ENCODE measurements at regions not wholly inside any gene's neighbourhood (a gene's known extent, or its start where the extent isn't known, plus 50 kb on each side); places are given as distances from the start of the nearest gene placed in this dataset.
"Not testable (repeated sequence)": the region's sequence is repeated elsewhere in the genome, so short reads cannot be mapped to it uniquely, and the experiment has no call there.

DNA sequence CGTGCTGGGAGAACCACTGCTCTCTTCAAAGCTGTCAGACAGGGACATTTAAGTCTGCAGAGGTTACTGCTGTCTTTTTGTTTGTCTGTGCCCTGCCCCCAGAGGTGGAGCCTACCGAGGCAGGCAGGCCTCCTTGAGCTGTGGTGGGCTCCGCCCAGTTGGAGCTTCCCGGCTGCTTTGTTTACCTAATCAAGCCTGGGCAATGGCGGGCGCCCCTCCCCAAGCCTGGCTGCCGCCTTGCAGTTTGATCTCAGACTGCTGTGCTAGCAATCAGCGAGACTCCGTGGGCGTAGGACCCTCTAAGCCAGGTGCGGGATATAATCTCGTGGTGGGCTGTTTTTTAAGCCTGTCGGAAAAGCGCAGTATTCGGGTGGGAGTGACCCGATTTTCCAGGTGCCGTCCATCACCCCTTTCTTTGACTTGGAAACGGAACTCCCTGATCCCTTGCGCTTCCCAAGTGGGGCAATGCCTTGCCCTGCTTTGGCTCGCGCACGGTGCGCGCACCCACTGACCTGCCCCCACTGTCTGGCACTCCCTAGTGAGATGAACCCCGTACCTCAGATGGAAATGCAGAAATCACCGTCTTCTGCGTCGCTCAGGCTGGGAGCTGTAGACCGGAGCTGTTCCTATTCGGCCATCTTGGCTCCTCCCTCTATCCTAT is 617.0 kb downstream of the ADCYAP1 start:
- H3K27ac ChIP-seq; DNase-seq (ENCODE audit: low read depth, low spot score): not testable (repeated sequence)

DNA sequence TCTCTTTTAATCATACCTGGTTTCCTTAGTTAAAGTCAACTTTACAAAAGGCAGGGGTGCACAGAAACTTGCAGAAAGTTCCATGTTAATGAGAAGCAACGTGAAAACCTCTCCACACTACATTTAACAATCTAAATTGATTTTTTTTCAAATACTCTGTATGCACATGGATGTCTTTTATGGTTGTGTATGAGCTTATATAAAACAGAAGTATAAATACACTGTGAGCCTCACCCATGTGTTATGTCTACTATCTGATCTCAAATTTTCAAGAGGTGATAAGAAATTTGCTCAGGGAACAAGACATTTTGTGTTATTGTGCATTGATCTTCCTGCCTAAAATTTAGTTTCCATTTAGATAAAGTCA is 617.6 kb downstream of the ADCYAP1 start:
- H3K27ac ChIP-seq = no peak overlapping the region
- no peak for DNase-seq (ENCODE audit: low read depth, low spot score)

DNA sequence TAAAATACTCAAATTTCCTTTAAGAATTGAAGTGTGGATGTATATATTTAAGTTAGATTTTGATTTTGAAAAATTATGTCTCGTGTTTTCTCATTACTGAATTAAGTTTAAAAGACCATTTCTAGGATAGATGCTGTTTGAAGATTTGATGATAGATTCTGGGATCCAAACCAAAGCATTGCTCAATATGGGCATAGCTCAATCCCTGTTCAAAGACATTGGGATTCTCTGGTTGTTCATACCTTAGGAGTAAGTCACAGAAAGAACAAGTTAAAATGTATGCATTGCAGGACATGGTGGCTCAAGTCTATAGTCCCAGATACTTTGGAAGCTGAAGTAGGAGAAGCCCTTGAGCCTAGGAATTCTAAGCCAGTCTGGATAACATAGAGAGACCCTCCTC is 622.3 kb downstream of the ADCYAP1 start:
- DNase-seq (ENCODE audit: low read depth, low spot score) = no peak
- no peak overlapping the region for H3K27ac ChIP-seq

DNA sequence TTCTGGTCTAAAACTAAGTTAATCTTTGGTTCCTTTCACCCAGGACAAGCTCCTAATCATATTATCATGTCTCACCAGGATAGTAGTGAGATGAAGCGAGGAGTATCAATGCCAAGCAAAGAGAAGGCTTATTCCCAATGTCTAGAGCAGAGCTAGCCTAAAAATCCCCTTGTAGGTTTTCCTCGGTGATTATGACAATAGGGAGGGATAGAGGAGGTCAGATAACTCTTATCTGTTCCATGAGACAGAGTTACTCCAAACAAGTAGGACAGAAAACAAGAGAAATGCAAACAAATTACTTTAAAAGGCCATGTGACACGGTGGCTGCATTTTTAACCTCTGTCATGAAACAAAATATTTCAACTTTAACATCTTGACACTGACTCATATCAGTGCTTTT is 623.1 kb downstream of the ADCYAP1 start:
- no peak overlapping the region for H3K27ac ChIP-seq
- DNase-seq (ENCODE audit: low read depth, low spot score) = no peak

DNA sequence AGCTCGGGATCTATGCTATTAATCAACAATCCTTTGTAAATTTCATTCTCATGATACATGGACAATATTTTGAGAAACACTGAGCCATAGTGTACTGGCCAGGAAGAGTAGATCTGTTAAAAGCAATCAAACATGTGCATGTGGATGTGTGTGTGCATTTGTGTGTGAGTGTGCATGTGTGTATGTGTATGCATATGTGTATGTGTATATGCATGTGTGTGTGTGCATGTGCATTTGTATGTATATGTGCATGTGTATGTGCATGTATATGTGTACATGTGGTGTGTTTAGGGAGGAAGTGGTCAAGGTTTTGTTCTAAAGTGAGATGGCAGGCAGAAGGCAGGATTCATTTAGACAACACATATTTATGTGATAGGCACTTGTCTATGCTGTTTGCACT is 623.8 kb downstream of the ADCYAP1 start:
- H3K27ac ChIP-seq = no peak overlapping the region
- no peak for DNase-seq (ENCODE audit: low read depth, low spot score)

DNA sequence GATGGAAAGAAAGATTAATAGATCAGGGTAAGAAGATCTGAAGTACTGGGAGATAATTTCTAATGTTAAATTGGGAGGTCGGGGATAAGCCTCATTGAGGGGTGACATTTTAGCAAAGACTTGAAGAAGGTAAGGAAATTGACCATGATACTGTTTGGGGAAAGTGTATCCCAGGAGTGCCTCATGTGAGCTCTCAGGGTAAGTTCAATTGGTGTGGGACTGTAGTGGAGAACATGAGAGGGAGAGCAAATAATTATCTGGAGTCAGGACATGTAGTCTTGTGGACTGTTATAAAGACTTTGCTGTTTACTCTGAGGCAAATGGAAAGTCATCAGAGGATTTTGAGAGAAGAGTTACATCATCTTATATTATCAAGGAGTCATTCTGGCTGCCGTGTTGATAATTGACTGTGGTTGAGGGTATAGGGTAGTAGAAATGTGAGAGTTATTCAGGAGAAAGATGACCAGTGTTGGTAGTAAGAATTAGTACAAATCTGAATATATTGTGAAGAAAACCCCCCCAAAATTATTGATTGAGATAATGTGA is 624.4 kb downstream of the ADCYAP1 start:
- no peak for DNase-seq (ENCODE audit: low read depth, low spot score)
- no peak overlapping the region for H3K27ac ChIP-seq

DNA sequence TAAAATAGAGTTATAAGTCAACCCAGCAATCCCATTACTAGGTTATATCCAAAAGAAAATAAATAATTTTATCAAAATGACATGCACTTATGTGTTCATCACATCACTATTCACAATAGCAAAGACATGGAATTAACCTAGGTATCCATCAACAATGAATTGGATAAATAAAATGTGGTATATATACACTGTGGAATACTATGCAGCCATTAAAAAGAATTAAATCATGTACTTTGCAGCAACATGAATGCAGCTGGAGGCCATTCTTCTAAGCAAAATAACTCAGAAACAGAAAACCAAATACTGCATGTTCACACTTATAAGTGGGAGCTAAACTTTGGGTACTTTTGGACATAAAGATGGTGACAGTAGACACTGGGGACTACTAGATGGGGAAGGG is 626.0 kb downstream of the ADCYAP1 start:
- no peak for DNase-seq (ENCODE audit: low read depth, low spot score)
- H3K27ac ChIP-seq = no peak overlapping the region

DNA sequence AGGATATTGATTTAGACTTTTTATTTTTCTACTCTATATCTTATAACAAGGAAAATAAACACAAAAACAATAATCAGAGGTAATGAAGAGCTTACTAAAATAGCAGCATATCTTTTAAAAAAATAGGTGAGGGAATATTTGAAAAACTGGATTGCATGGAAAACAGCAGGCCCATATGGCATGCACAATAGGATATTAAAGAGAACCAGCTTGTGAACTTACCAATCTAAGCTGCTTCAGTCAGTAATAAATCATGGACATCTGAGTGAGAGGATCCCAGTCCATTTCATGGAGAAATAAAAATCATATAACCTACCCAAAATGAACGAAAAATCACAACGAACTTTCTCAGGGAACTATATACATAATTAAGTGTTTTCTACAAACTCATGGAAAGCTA is 634.6 kb downstream of the ADCYAP1 start:
- DNase-seq (ENCODE audit: low read depth, low spot score) = no peak
- H3K27ac ChIP-seq = no peak overlapping the region

DNA sequence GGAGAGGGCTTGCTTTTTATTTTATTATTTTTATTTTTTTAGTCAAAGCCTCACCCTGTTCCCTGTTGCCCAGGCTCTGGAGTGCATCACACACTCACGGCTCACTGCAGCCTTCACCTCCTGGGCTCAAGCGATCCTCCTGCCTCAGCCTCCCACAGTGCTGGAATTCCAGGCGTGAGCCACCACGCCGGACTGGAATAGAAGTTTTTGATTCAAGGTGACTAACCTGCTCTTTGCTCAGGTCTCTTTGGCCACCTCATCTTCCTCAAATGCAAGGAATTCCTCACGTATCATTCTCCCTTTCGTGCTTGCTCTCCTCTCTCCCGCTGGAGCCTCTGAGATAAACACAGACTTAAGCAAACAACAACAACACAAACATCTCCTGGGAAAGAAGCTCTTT is 636.8 kb downstream of the ADCYAP1 start:
- H3K27ac ChIP-seq = no peak overlapping the region
- no peak for DNase-seq (ENCODE audit: low read depth, low spot score)

DNA sequence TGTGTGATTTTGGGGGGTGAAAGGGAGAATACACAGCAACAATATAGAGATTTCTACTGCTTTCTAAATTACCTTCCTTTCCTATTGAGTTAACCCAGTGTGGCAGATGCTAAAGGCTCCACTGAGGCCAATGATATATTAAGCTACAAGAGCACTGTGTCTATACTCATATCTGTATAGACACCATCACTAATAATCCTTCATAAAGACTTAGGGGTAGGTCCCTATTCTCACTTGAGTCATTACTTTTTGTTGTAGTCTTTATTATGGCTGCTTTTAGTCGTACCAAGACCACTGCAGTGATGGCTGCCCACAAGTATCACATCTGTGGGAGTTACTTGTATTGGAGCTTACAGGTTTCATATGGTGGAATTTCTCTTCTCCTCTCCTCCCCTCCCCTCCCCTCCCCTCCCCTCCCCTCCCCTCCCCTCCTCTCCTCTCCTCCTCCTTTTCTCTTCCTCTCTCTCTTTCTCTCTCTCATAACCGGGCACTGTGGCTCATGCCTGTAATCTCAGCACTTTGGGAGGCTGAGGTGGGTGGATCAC is 637.6 kb downstream of the ADCYAP1 start:
- H3K27ac ChIP-seq = no peak overlapping the region
- no peak for DNase-seq (ENCODE audit: low read depth, low spot score)

DNA sequence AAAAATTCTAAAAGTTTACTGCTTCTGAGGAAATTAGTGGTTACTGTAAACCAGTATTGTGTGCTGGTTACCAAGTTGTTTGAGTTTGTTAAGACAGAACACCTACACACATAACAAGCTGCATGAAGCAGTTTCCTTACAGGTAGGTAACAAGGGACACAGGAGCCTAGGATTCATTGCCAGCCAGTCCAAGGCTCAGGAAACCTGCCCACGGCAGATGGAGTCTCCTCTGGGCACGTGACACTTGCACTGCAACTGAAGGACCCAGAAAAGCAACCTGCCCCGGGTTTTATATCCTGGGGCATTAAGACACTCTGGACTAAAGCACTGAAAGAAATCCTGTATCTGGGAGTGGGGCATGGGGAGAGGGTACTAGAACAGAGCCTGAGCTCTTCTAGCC is 639.3 kb downstream of the ADCYAP1 start:
- no peak for DNase-seq (ENCODE audit: low read depth, low spot score)
- H3K27ac ChIP-seq = no peak overlapping the region

DNA sequence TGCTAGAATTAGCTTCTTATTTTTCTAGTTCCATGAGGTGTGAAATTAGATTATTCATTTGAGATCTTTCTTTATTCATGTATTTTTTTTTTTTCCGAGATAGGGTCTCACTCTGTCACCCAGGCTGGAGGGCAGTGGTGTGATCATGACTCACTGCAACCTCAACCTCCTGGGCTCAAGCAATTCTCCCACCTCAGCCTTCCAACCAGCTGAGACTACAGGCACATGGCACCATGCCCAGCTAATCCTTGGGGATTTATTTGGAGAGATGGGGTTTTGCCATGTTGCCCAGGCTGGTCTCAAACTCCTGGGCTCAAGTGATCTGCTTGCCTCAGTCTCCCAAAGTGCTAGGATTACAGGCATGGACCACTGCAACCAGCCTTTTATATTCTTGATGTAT is 653.0 kb downstream of the ADCYAP1 start:
- not testable (repeated sequence) for H3K27ac ChIP-seq; DNase-seq (ENCODE audit: low read depth, low spot score)

DNA sequence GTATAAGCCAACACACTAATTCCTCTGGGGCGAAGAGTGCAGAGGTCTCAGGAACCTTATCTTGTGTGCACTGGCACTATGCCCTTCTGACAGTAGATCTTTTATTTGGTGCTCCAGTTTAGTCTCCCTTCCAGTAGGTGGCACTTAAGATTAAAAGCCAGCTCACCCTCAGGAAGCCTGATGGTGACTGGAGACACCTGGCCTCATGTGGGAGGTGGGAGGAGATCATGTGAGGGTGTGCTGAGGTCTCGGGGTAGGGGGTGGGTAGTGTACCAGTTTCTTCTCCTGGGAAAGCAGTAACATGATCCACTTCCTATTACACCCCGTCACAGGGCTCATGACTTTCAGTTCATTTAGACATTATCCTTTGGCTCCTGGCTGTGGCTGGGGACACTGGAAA is 654.9 kb downstream of the ADCYAP1 start:
- H3K27ac ChIP-seq = no peak overlapping the region
- DNase-seq (ENCODE audit: low read depth, low spot score) = no peak

DNA sequence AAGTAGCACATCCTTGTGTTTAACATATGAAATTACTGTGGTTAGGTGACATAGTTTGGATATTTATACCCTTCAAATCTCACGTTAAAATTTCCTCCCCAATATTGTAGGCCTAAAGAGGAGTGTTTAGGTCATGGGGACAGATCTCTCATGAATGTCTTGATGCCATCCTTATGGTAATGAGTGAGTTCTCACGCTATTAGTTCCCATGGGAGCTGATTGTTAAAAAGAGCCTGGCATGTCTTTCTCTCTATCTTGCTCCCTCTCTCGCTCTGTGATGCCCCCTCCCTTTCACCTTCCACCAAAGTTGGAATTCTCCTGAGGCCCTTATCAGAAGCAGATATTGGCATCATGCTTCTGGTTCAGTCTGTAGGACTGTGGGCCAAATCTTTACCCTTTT is 660.1 kb downstream of the ADCYAP1 start:
- H3K27ac ChIP-seq = no peak overlapping the region
- no peak for DNase-seq (ENCODE audit: low read depth, low spot score)

DNA sequence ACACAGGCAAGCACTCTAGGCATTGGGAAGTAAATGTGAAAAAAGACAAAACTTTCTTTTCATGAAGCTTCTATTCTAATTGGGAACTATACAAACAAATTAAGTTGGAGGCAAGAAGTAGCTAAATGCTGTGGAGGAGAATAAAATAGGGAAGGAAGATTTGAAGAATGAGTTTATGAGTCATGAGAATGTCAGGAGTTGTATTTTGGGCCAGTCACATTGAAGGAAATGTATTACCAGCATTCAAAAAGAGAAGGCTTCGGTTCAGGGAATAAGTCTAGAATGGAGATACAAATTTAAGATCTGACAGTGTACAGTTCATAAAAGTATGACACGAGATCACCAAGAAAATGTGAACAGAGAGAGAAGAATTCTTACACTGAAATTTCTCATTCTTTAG is 666.5 kb downstream of the ADCYAP1 start:
- DNase-seq (ENCODE audit: low read depth, low spot score) = no peak
- H3K27ac ChIP-seq = no peak overlapping the region

DNA sequence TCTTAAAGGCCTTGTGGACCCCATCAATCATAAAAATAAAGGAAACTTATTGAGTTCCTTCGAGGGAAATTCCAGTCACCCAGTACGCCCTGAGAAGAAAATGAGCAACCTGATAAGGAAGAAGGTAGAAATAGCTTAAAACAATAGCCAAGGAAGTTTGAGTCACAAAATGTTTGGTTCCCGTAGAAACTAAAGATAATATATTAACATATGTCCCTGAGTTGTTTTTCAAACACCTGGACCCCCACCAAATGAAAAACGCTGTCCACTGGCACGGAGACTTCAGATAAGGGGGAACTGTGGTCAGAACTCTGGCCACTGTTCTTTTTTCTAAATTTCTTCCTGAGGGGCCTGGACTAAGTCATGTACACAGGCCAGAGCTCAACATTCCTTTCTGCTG is 669.1 kb downstream of the ADCYAP1 start:
- no peak overlapping the region for H3K27ac ChIP-seq
- DNase-seq (ENCODE audit: low read depth, low spot score) = no peak

DNA sequence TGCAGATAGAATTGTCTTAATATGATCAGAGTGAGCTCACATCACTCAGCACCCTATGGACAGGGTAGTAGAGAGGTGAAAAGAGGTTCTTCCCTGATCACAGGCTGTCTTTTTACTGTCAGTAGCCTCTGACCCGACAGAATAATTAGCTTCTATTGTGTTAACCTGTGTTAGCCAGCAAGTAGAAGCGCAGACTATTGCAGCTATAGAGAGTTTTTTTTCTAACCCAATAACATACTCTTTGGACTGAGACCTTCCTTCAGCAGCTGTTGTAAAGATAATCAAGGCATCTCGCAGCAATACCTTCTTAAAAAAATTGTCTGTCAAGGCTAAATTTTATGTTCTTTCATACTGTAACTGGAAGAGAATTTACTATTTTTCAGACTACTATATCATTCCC is 670.4 kb downstream of the ADCYAP1 start:
- H3K27ac ChIP-seq = no peak overlapping the region

DNA sequence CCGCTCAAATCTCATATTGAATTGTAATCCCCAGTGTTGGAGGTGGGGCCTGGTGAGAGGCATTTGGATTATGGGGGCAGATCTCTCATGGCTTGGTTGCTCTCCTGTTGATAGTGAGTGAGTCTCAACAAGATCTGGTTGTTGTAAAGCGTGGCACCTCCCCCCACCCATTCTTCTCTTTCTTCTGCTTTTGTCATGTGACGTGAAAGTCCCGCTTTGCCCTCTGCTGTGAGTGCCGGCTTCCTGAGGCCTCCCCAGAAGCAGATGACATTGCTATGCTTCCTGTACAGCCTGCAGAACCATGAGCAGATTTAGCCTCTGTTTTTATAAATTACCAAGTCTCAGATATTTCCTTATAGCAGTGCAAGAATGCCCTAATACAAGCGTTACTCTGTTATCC is 673.8 kb downstream of the ADCYAP1 start:
- DNase-seq (ENCODE audit: low read depth, low spot score) = no peak
- H3K27ac ChIP-seq = no peak overlapping the region

More for the DNA sequence above, 670.4 kb downstream of the ADCYAP1 start:
- DNase-seq (ENCODE audit: low read depth, low spot score) = no peak

DNA sequence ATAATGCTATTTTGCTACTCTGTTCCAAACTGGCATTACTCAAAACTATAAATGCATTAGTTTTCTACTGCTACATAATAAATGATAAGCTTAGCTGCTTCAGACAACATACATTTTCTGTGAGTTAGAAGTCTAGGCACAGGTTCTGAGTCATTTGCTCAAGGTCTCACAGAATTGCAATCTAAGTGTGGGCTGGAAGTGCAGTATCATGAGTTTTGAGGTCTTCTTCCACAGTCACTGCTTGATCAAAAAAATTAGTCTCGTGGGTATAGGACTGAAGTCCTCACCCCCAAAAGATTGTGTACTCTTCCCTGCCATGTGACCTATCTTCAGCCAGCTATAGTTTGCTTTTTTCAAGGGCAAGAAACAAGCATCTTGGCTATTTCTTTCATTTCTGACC is 676.9 kb downstream of the ADCYAP1 start:
- no peak for DNase-seq (ENCODE audit: low read depth, low spot score)
- H3K27ac ChIP-seq = no peak overlapping the region

DNA sequence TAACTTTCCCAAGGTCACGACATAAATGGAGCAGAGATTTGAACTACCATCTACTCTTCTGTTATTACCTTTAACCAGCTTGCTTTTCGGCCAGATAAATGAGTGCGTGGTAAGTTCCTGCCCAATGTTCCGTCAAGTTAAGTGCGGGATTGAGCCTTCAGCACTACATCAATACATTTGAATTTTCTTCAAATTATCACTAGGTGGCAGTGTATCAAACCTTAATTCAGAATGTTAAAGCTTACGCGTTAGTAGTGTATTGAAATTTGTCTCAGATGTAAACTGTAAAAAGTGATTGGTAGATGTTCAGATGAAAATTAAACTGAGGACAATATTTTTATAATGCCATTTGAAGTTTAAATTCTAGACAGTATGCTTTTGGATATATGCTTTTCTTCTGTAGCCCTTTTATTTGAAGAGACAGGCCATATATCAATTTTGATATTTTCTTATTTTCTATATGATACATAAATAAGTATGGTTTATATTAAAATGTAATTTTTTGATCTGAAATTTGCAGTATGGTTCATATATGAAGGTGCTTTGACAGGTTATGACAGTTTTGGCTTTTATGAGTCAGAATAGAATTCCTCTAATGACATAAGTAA is 681.3 kb downstream of the ADCYAP1 start:
- DNase-seq (ENCODE audit: low read depth, low spot score) = no peak
- no peak overlapping the region for H3K27ac ChIP-seq

DNA sequence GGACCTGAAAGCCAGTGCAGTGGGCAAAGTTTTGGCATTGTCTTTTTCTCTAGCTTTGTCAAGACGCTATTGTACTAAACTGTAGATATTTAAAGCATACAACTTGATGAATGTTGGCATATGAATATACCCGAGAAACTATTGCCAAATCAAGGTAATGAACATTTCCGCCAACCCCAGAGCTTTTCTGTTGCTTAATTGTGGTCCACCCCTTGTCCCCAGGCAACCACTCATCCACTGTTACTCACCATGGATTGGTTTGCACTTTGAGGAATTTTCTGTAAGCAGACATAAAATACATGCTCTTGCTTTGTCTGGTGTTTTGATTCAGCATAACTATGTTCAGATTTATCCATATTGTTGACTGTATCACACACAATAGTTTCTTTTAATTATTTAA is 688.4 kb downstream of the ADCYAP1 start:
- no peak overlapping the region for H3K27ac ChIP-seq

DNA sequence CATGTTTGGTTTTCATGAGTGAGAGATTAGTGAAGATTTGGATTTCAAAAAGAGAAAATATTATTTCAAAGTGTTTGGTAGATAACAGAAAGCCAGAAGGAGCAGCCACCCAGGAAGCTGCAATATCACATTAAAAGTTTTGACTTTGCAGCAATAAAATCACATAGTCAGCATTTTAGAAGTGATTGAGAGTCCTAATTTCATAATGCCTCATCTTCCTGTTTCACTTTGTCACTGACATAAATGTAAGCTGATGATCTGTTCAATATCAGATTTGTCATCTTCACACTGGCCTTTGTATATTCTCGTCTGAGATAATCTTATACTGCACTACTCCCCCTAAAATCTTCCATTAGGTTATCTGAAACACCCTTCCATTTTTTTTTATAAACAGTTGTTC is 690.5 kb downstream of the ADCYAP1 start:
- H3K27ac ChIP-seq = no peak overlapping the region
- no peak for DNase-seq (ENCODE audit: low read depth, low spot score)

More for the DNA sequence above, 688.4 kb downstream of the ADCYAP1 start:
- no peak for DNase-seq (ENCODE audit: low read depth, low spot score)

All from epithelial cell of prostate (primary cell).